ENCODE measurements at regions not wholly inside any gene's neighbourhood (a gene's known extent, or its start where the extent isn't known, plus 50 kb on each side); places are given as distances from the start of the nearest gene placed in this dataset.

DNA sequence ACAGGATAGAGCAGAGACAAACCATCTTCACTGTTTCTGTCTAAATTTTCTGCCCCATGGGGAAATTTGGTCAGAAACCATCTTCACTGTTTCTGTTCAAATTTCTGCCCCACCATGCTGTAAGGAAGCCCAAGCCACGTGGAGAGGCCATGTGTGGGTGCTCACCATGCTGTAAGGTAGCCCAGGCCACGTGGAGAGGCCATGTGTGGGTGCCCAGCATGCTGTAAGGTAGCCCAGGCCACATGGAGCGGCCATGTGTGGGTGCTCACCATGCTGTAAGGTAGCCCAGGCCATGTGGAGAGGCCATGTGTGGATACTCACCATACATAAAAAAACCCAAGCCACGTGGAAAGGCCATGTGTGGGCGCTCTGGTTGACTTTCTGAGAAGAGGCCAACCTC lies 1088.7 kb upstream of the AUTS2 start:
- 55 to 68% (median 56%) methylated on average over 5 of the region's 5 CpGs for WGBS, 3 donors
- no peak overlapping the region for H3K4me3 ChIP-seq (ENCODE audit: low read depth in 1 of 3, low read length in 3 of 3)
- FAIRE-seq (no peak), DNase-seq (no peak)
- peaks cover 0 to 12% of the 10 kb centered on the region in 2 donors for H3K9me3 ChIP-seq (ENCODE audit: control insufficient read depth in 2 of 2, insufficient read depth in 1 of 2, low read depth in 1 of 2, low read length in 1 of 2)
- no peak overlapping the region for H3K27ac ChIP-seq (ENCODE audit: low read depth in 1 of 3, low read length in 2 of 3)
- H3K4me1 ChIP-seq (ENCODE audit: control insufficient read depth in 3 of 3, insufficient read depth in 2 of 3, low read depth in 1 of 3, low read length in 2 of 3), result no peaks in the 10 kb centered on the region
- H3K36me3 ChIP-seq (ENCODE audit: control insufficient read depth in 3 of 3, insufficient read depth in 2 of 3, low read depth in 1 of 3, low read length in 3 of 3), result no peaks in the 10 kb centered on the region
- H3K27me3 ChIP-seq (ENCODE audit: control insufficient read depth in 3 of 3, insufficient read depth in 3 of 3, low read length in 3 of 3), result no peaks in the 10 kb centered on the region

GRCh38 chr7:68511281-68511680 lies 1087.0 kb upstream of the AUTS2 start:
- Histone ChIP-seq H3K27me3 (ENCODE audit: control insufficient read depth in 3 of 3, insufficient read depth in 3 of 3, low read length in 3 of 3) (no peaks in the 10 kb centered on the region), H3K36me3 (ENCODE audit: control insufficient read depth in 3 of 3, insufficient read depth in 2 of 3, low read depth in 1 of 3, low read length in 3 of 3) (no peaks in the 10 kb centered on the region), H3K4me1 (ENCODE audit: control insufficient read depth in 3 of 3, insufficient read depth in 2 of 3, low read depth in 1 of 3, low read length in 2 of 3) (no peaks in the 10 kb centered on the region), H3K27ac (ENCODE audit: low read depth in 1 of 3, low read length in 2 of 3) (no peak overlapping the region), H3K4me3 (ENCODE audit: low read depth in 1 of 3, low read length in 3 of 3) (no peak overlapping the region), H3K9me3 (ENCODE audit: control insufficient read depth in 2 of 2, insufficient read depth in 1 of 2, low read depth in 1 of 2, low read length in 1 of 2) (peaks cover 0 to 12% of the 10 kb centered on the region in 2 donors)
- DNase-seq, result no peak
- WGBS, 3 donors, result 60 to 74% (median 71%) methylated on average over 10 of the region's 10 CpGs
- FAIRE-seq, result no peak

DNA sequence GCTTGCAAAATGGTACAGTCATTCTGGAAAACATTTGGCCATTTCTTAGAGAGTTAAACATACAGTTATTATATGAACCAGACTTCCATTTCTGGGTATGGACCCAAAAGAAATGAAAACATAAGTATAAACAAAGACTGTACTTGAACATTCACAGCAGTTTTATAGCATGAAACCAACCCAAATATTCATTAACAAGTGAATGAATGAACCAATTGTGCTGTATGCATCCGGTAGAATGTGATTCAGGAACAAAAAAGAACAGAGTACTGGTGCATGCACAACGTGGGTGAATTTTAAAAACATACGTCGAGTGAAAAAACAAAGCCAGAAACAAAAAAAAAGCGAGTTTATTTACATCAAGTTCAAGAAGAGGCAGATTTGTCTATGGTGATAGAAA lies 1085.8 kb upstream of the AUTS2 start:
- 78% methylated on average over 5 of the region's 5 CpGs for WGBS, 3 donors
- Histone ChIP-seq H3K9me3 (ENCODE audit: control insufficient read depth in 2 of 2, insufficient read depth in 1 of 2, low read depth in 1 of 2, low read length in 1 of 2) (peaks cover 0 to 12% of the 10 kb centered on the region in 2 donors), H3K27me3 (ENCODE audit: control insufficient read depth in 3 of 3, insufficient read depth in 3 of 3, low read length in 3 of 3) (no peaks in the 10 kb centered on the region), H3K36me3 (ENCODE audit: control insufficient read depth in 3 of 3, insufficient read depth in 2 of 3, low read depth in 1 of 3, low read length in 3 of 3) (no peaks in the 10 kb centered on the region), H3K27ac (ENCODE audit: low read depth in 1 of 3, low read length in 2 of 3) (no peak overlapping the region), H3K4me1 (ENCODE audit: control insufficient read depth in 3 of 3, insufficient read depth in 2 of 3, low read depth in 1 of 3, low read length in 2 of 3) (no peaks in the 10 kb centered on the region), H3K4me3 (ENCODE audit: low read depth in 1 of 3, low read length in 3 of 3) (no peak overlapping the region)
- DNase-seq (no peak), FAIRE-seq (no peak)

DNA sequence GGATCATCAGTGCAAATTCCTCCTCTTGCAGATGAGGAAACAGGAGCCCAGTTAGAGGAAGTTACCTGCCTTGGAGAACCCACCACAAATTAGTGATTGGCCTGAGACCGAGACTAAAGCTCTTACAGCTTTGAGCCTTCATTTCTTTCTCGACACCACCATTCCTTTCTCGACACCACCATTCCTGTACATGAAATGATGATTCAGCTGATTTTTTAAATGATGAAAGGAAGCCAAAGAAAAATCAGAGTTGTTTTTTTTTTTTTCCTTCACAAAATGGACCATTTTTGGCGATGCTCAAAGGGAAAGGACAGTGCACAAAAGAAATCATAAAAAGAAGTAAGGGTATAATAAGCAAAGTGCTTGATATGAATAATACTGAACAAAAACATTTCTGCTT lies 1080.2 kb upstream of the AUTS2 start:
- Histone ChIP-seq H3K27me3 (ENCODE audit: control insufficient read depth in 3 of 3, insufficient read depth in 3 of 3, low read length in 3 of 3) (no peaks in the 10 kb centered on the region), H3K36me3 (ENCODE audit: control insufficient read depth in 3 of 3, insufficient read depth in 2 of 3, low read depth in 1 of 3, low read length in 3 of 3) (no peaks in the 10 kb centered on the region), H3K4me3 (ENCODE audit: low read depth in 1 of 3, low read length in 3 of 3) (no peak overlapping the region), H3K27ac (ENCODE audit: low read depth in 1 of 3, low read length in 2 of 3) (no peak overlapping the region), H3K4me1 (ENCODE audit: control insufficient read depth in 3 of 3, insufficient read depth in 2 of 3, low read depth in 1 of 3, low read length in 2 of 3) (no peaks in the 10 kb centered on the region), H3K9me3 (ENCODE audit: control insufficient read depth in 2 of 2, insufficient read depth in 1 of 2, low read depth in 1 of 2, low read length in 1 of 2) (no peaks in the 10 kb centered on the region)
- WGBS, 3 donors, result 91 to 93% (median 92%) methylated on average over 4 of the region's 4 CpGs
- DNase-seq (no peak), FAIRE-seq (no peak)

DNA sequence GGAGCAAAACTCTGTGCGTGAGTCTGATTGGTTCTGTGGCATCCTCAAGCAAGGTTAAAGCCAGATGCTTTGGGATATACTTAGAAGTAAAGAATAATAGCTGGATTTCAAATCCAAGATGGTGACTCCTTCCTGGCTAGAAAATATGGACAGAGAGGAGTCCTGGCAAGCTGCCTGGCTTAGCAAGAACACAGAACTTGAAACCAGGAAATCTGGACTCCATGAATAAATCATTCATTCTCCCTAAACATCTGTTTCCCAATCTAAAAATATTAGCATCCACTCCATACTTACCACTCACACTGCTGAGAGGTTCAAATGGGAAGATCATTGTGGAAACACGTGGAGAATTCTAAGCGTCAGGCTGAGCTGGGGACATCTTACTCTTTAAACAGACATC lies 1074.1 kb upstream of the AUTS2 start:
- DNase-seq, result no peak
- Histone ChIP-seq H3K36me3 (ENCODE audit: control insufficient read depth in 3 of 3, insufficient read depth in 2 of 3, low read depth in 1 of 3, low read length in 3 of 3) (no peaks in the 10 kb centered on the region), H3K4me3 (ENCODE audit: low read depth in 1 of 3, low read length in 3 of 3) (no peak overlapping the region), H3K27me3 (ENCODE audit: control insufficient read depth in 3 of 3, insufficient read depth in 3 of 3, low read length in 3 of 3) (no peaks in the 10 kb centered on the region), H3K27ac (ENCODE audit: low read depth in 1 of 3, low read length in 2 of 3) (no peak overlapping the region), H3K4me1 (ENCODE audit: control insufficient read depth in 3 of 3, insufficient read depth in 2 of 3, low read depth in 1 of 3, low read length in 2 of 3) (no peaks in the 10 kb centered on the region), H3K9me3 (ENCODE audit: control insufficient read depth in 2 of 2, insufficient read depth in 1 of 2, low read depth in 1 of 2, low read length in 1 of 2) (peaks cover 0 to 3% of the 10 kb centered on the region in 2 donors)
- 60 to 88% (median 82%) methylated on average over 3 of the region's 3 CpGs for whole genome bisulfite sequencing, 3 donors
- no peak for FAIRE-seq

DNA sequence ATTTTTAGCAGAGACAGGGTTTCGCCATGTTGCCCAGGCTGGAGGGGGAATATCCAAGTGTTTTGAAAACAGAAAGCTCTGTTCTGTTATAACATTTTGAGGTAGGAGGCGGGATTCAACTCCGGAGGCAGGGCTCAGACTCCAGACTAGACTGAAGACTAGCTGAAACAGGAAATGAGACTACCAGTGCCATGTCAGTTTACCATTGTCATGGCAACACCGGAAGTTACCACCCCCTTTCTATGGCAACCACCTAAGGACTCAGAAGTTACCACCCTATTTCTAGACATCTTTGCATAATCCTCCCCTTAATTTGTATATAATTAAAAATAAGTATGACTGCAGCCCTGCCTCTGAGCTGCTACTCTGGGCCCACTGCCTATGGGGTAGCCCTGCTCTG lies 1069.1 kb upstream of the AUTS2 start:
- WGBS, 3 donors, result 84 to 95% (median 90%) methylated on average over 4 of the region's 4 CpGs
- H3K27me3 ChIP-seq (ENCODE audit: control insufficient read depth in 3 of 3, insufficient read depth in 3 of 3, low read length in 3 of 3), result peaks cover 0 to 2% (median 0%) of the 10 kb centered on the region in 3 donors
- FAIRE-seq, result no peak

DNA sequence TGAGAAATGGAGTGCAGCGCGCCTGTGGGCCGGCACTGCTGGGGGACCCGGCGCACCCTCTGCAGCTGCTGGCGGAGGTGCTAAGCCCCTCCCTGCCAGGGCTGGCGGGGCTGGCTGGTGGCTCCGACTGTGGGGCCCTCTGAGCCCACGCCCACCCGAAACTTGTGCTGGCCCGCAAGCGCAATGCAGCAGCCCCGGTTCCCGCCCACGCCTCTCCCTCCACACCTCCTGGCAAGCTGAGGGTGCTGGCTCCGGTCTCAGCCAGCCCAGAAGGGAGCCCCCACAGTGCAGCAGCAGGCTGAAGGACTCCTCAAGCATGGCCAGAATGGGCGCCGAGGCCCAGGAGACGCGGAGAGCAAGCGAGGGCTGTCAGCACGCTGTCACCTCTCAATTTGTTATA lies 1063.0 kb upstream of the AUTS2 start:
- 91 to 94% (median 93%) methylated on average over 16 to 22 of the region's 22 CpGs for WGBS, 3 donors
- Histone ChIP-seq H3K9me3 (ENCODE audit: control insufficient read depth in 2 of 2, insufficient read depth in 1 of 2, low read depth in 1 of 2, low read length in 1 of 2) (no peaks in the 10 kb centered on the region), H3K4me3 (ENCODE audit: low read depth in 1 of 3, low read length in 3 of 3) (no peak overlapping the region), H3K27me3 (ENCODE audit: control insufficient read depth in 3 of 3, insufficient read depth in 3 of 3, low read length in 3 of 3) (peaks cover 0 to 2% (median 0%) of the 10 kb centered on the region in 3 donors), H3K4me1 (ENCODE audit: control insufficient read depth in 3 of 3, insufficient read depth in 2 of 3, low read depth in 1 of 3, low read length in 2 of 3) (no peaks in the 10 kb centered on the region), H3K36me3 (ENCODE audit: control insufficient read depth in 3 of 3, insufficient read depth in 2 of 3, low read depth in 1 of 3, low read length in 3 of 3) (no peaks in the 10 kb centered on the region), H3K27ac (ENCODE audit: low read depth in 1 of 3, low read length in 2 of 3) (no peak overlapping the region)
- FAIRE-seq (no peak), DNase-seq (no peak)

More for the DNA sequence above, 1069.1 kb upstream of the AUTS2 start:
- no peak overlapping the region for H3K27ac ChIP-seq (ENCODE audit: low read depth in 1 of 3, low read length in 2 of 3)
- H3K36me3 ChIP-seq (ENCODE audit: control insufficient read depth in 3 of 3, insufficient read depth in 2 of 3, low read depth in 1 of 3, low read length in 3 of 3), result no peaks in the 10 kb centered on the region
- H3K9me3 ChIP-seq (ENCODE audit: control insufficient read depth in 2 of 2, insufficient read depth in 1 of 2, low read depth in 1 of 2, low read length in 1 of 2), result peaks cover 0 to 3% of the 10 kb centered on the region in 2 donors
- no peaks in the 10 kb centered on the region for H3K4me1 ChIP-seq (ENCODE audit: control insufficient read depth in 3 of 3, insufficient read depth in 2 of 3, low read depth in 1 of 3, low read length in 2 of 3)
- H3K4me3 ChIP-seq (ENCODE audit: low read depth in 1 of 3, low read length in 3 of 3), result no peak overlapping the region
- DNase-seq, result no peak

GRCh38 chr7:68537051-68537773 lies 1061.1 kb upstream of the AUTS2 start:
- 32 to 52% (median 47%) methylated on average over 6 of the region's 6 CpGs for WGBS, 3 donors
- FAIRE-seq, result no peak
- Histone ChIP-seq H3K4me1 (ENCODE audit: control insufficient read depth in 3 of 3, insufficient read depth in 2 of 3, low read depth in 1 of 3, low read length in 2 of 3) (no peaks in the 10 kb centered on the region), H3K27me3 (ENCODE audit: control insufficient read depth in 3 of 3, insufficient read depth in 3 of 3, low read length in 3 of 3) (peaks cover 0 to 2% (median 0%) of the 10 kb centered on the region in 3 donors), H3K36me3 (ENCODE audit: control insufficient read depth in 3 of 3, insufficient read depth in 2 of 3, low read depth in 1 of 3, low read length in 3 of 3) (no peaks in the 10 kb centered on the region), H3K4me3 (ENCODE audit: low read depth in 1 of 3, low read length in 3 of 3) (no peak overlapping the region), H3K9me3 (ENCODE audit: control insufficient read depth in 2 of 2, insufficient read depth in 1 of 2, low read depth in 1 of 2, low read length in 1 of 2) (no peaks in the 10 kb centered on the region), H3K27ac (ENCODE audit: low read depth in 1 of 3, low read length in 2 of 3) (no peak overlapping the region)
- no peak for DNase-seq

- 75 to 82% (median 80%) methylated on average over 5 of the region's 5 CpGs for WGBS, 3 donors
- no peaks in the 10 kb centered on the region for H3K36me3 ChIP-seq (ENCODE audit: control insufficient read depth in 3 of 3, insufficient read depth in 2 of 3, low read depth in 1 of 3, low read length in 3 of 3)
- no peaks in the 10 kb centered on the region for H3K4me1 ChIP-seq (ENCODE audit: control insufficient read depth in 3 of 3, insufficient read depth in 2 of 3, low read depth in 1 of 3, low read length in 2 of 3)
- FAIRE-seq (no peak), DNase-seq (no peak)
- no peak overlapping the region for H3K4me3 ChIP-seq (ENCODE audit: low read depth in 1 of 3, low read length in 3 of 3)
- peaks cover 0 to 2% (median 0%) of the 10 kb centered on the region in 3 donors for H3K27me3 ChIP-seq (ENCODE audit: control insufficient read depth in 3 of 3, insufficient read depth in 3 of 3, low read length in 3 of 3)
- H3K27ac ChIP-seq (ENCODE audit: low read depth in 1 of 3, low read length in 2 of 3), result no peak overlapping the region
- no peaks in the 10 kb centered on the region for H3K9me3 ChIP-seq (ENCODE audit: control insufficient read depth in 2 of 2, insufficient read depth in 1 of 2, low read depth in 1 of 2, low read length in 1 of 2)
Observed at GRCh38 chr7:68537774-68538071, 1060.6 kb upstream of the AUTS2 start.

Data from small intestine (tissue), 7 donors.